CD4-positive, alpha-beta T cell (primary cell): ENCODE measurements at regions not wholly inside any gene's neighbourhood (a gene's known extent, or its start where the extent isn't known, plus 50 kb on each side); places are given as distances from the start of the nearest gene placed in this dataset.
"Not testable (repeated sequence)": the region's sequence is repeated elsewhere in the genome, so short reads cannot be mapped to it uniquely, and the experiment has no call there.

ENCODE experiments used
- ATAC-seq: fragments of 200-7000 bp; cut with Tn5 transposase; one replicate; pipeline ENCODE4 v1.10.0; 2022; ENCODE audit warnings: mild to moderate bottlenecking; ENCODE audit not compliant: poor library complexity
- CTCF ChIA-PET: fragments of 350-600 bp; sonication (Branson Sonifier 250); formaldehyde crosslinking; loops from one replicate; lab custom pipeline; 2021; ENCODE audit warnings: antibody characterized with exemption, inconsistent platforms; lab: Charles Lee
- POLR2A ChIA-PET: fragments of 350-600 bp; sonication (Branson Sonifier 250); formaldehyde crosslinking; loops from one replicate; lab custom pipeline; 2021; ENCODE audit warnings: antibody characterized with exemption, inconsistent platforms; lab: Charles Lee
- DNase-seq, 14 experiments: peaks; one replicate each; pipeline ENCODE4 v3.0.0-alpha.2; 2013 to 2020; ENCODE audit warnings: mixed read lengths in 2 of 14
- H3K27ac ChIP-seq, 2 donors: one replicate each; pipeline versions ENCODE4 v1.5.1 to v1.7.0; 2013; ENCODE audit warnings: low read length in 2 of 2, low read depth in 1 of 2, mild to moderate bottlenecking in 1 of 2
- H3K27me3 ChIP-seq, 2 experiments: 1 replicate in 1 of 2; 2 replicates in 1 of 2; pipeline versions ENCODE4 v1.6.1 to v1.7.0; 2013; ENCODE audit warnings: low read length in 2 of 2, control low read depth in 1 of 2, mild to moderate bottlenecking in 1 of 2, moderate library complexity in 1 of 2; ENCODE audit not compliant: insufficient read depth in 2 of 2, control insufficient read depth in 1 of 2
- H3K36me3 ChIP-seq: one replicate; pipeline ENCODE4 v1.6.1; 2013; ENCODE audit warnings: low read length, control low read depth; ENCODE audit not compliant: insufficient read depth
- H3K4me1 ChIP-seq: one replicate; pipeline ENCODE4 v1.6.1; 2013; ENCODE audit warnings: low read length, control low read depth; ENCODE audit not compliant: insufficient read depth
- H3K4me3 ChIP-seq: one replicate; pipeline ENCODE4 v1.5.1; 2013; ENCODE audit warnings: mild to moderate bottlenecking, low read length, moderate library complexity
- H3K9me3 ChIP-seq, 2 experiments: 1 replicate in 1 of 2; 2 replicates in 1 of 2; pipeline versions ENCODE4 v1.6.1 to v1.7.0; 2013; ENCODE audit warnings: low read length in 2 of 2, mild to moderate bottlenecking in 2 of 2, control low read depth in 1 of 2, moderate library complexity in 1 of 2; ENCODE audit not compliant: control insufficient read depth in 1 of 2, insufficient read depth in 1 of 2
- H3K27ac Mint-ChIP-seq: one replicate; pipeline ENCODE4 v1.8.0; 2020; ENCODE audit warnings: mixed read lengths
- H3K27me3 Mint-ChIP-seq: one replicate; pipeline ENCODE4 v1.8.0; 2021; ENCODE audit warnings: mixed read lengths
- H3K36me3 Mint-ChIP-seq: one replicate; pipeline ENCODE4 v1.8.0; 2021; ENCODE audit warnings: low read depth, mixed read lengths
- H3K4me1 Mint-ChIP-seq: one replicate; pipeline ENCODE4 v1.8.0; 2021; ENCODE audit warnings: low read depth, mixed read lengths
- H3K4me3 Mint-ChIP-seq: one replicate; pipeline ENCODE4 v1.8.0; 2020; ENCODE audit warnings: mild to moderate bottlenecking, mixed read lengths
- H3K9me3 Mint-ChIP-seq: one replicate; pipeline ENCODE4 v1.8.0; 2020; ENCODE audit warnings: mixed read lengths
- intact Hi-C, 2 experiments: fragments of 100-400 bp; cut with DNase I in 1 of 2; cut with micrococcal nuclease in 1 of 2; formaldehyde crosslinking; loops; one replicate each; pipeline versions ENCODE4 v1.15.1 to v1.9.0; 2023 to 2025; cut with DNase I, micrococcal nuclease
- TF ChIP-seq, protein P1 (sequence below): fragments of 200-600 bp; IDR thresholded peaks from one replicate; pipeline ENCODE4 v1.8.0; 2022; ENCODE audit warnings: antibody characterized with exemption, mild to moderate bottlenecking

DNA sequence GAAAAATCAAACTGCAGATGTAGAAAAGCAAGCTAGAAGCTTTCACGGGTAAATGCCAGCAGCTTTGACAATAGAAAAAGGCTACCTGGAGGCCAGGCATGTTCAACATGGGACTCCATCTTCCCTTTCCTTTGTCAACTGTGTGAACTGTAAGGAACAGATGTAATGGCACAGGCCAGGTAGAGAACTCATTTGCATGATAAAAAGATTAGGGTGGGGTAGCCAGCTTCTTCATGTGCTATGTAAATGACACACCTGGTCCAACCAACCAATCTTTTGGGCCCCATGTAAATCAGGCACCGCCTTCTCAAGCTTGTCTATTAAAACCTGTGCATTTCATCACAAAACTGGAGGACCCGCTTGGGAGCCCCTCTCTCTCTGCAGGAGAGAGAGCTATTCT, 686.5 kb upstream of the GOLIM4 start:
- Mint-ChIP-seq H3K4me1 (no peaks in the 10 kb centered on the region), H3K36me3 (no peaks in the 10 kb centered on the region)
- intact Hi-C loops, result no loop called here

DNA sequence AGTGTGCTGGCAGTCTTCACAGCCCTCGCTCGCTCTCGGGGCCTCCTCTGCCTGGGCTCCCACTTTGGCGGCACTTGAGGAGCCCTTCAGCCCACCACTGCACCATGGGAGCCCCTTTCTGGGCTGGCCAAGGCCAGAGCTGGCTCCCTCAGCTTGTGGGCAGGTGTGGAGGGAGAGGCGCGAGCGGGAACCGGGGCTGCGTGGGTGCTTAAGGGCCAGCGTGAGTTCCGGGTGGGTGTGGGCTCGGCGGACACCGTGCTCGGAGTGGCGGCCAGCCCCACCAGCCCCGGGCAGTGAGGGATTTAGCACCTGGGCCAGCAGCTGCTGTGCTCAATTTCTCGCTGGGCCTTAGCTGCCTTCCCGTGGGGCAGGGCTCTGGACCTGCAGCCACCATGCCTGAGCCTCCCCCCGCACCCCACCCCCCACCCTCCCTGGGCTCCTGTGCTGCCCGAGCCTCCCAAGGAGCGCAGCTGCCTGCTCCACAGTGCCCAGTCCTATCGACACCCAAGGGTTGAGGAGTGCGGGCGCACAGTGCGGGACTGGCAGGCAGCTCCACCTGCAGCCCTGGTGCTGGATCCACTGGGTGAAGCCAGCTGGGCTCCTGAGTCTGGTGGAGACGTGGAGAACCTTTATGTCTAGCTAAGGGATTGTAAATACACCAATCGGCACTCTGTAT, 684.4 kb upstream of the GOLIM4 start:
- DNase-seq, POLR2A ChIA-PET, H3K4me3 Mint-ChIP-seq, H3K36me3 ChIP-seq, H3K4me3 ChIP-seq, intact Hi-C loops, H3K9me3 ChIP-seq, H3K27ac ChIP-seq, H3K9me3 Mint-ChIP-seq, H3K4me1 ChIP-seq, CTCF ChIA-PET, ATAC-seq, H3K27ac Mint-ChIP-seq, H3K27me3 ChIP-seq, H3K36me3 Mint-ChIP-seq, H3K27me3 Mint-ChIP-seq, H3K4me1 Mint-ChIP-seq: not testable (repeated sequence)

More for the DNA sequence above, 686.5 kb upstream of the GOLIM4 start:
- Mint-ChIP-seq H3K27me3 (no peaks in the 10 kb centered on the region), H3K9me3 (peaks cover 5% of the 10 kb centered on the region), H3K4me3 (no peak overlapping the region), H3K27ac (no peak overlapping the region)
- Histone ChIP-seq H3K27ac (no peak overlapping the region), H3K4me3 (no peak overlapping the region), H3K9me3 (peaks cover 0 to 4% of the 10 kb centered on the region in 2 experiments), H3K4me1 (no peaks in the 10 kb centered on the region), H3K27me3 (no peaks in the 10 kb centered on the region), H3K36me3 (no peaks in the 10 kb centered on the region)
- POLR2A ChIA-PET, result no interaction called here
- CTCF ChIA-PET, result no interaction called here
- no peak for DNase-seq
- TF ChIP-seq, protein P1, sequence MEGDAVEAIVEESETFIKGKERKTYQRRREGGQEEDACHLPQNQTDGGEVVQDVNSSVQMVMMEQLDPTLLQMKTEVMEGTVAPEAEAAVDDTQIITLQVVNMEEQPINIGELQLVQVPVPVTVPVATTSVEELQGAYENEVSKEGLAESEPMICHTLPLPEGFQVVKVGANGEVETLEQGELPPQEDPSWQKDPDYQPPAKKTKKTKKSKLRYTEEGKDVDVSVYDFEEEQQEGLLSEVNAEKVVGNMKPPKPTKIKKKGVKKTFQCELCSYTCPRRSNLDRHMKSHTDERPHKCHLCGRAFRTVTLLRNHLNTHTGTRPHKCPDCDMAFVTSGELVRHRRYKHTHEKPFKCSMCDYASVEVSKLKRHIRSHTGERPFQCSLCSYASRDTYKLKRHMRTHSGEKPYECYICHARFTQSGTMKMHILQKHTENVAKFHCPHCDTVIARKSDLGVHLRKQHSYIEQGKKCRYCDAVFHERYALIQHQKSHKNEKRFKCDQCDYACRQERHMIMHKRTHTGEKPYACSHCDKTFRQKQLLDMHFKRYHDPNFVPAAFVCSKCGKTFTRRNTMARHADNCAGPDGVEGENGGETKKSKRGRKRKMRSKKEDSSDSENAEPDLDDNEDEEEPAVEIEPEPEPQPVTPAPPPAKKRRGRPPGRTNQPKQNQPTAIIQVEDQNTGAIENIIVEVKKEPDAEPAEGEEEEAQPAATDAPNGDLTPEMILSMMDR, result no peak
- ATAC-seq, result no peak

DNA sequence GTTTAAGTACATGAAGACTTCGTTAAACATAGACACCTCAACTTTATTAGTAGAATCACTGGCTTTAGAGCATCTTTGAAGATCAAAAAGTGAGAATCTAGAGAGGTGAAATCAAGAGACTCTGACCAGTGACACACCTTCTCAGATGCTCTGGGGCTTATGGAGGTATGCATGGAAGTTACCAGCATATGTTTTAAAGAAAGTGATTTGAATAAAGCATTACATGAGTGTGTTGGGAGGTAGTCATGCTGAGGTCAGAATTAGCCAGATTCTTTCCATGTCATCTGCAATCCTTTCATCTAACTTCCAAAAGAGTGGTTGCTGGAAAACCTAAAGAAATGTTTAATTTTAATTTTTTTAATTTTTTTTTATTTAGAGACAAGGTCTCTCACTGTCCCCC, 658.0 kb upstream of the GOLIM4 start:
- ChIA-PET CTCF (no interaction called here), POLR2A (no interaction called here)
- Mint-ChIP-seq H3K36me3 (no peaks in the 10 kb centered on the region), H3K27me3 (no peaks in the 10 kb centered on the region), H3K4me1 (no peaks in the 10 kb centered on the region), H3K27ac (no peak overlapping the region), H3K9me3 (no peaks in the 10 kb centered on the region), H3K4me3 (no peak overlapping the region)
- ATAC-seq, result no peak
- no peaks in the 10 kb centered on the region for H3K9me3 ChIP-seq
- DNase-seq, result no peak
- no peak overlapping the region for H3K4me3 ChIP-seq
- no peaks in the 10 kb centered on the region for H3K27me3 ChIP-seq
- intact Hi-C loops, result no loop called here
- H3K36me3 ChIP-seq, result no peaks in the 10 kb centered on the region
- TF ChIP-seq, protein P1, result no peak
- no peaks in the 10 kb centered on the region for H3K4me1 ChIP-seq
- no peak overlapping the region for H3K27ac ChIP-seq

DNA sequence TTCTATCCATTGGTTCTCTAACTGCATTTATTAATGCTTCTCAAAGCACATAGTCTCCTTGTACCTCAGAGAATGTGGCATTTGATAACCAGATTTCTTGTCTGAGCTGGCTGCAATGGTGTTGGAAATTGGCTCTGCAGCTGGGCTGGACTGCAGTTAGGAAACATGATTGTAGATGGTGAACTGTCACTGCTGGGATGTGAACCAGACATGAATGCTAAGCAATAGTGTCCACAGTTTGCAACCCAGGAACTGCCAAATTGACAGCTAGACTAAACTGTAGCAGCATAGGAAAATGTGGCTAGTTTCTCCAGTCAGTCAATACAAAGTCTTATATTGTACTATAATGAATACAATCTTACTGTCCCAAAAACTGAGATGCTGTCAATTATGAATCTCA, 656.6 kb upstream of the GOLIM4 start:
- Mint-ChIP-seq H3K27me3 (no peaks in the 10 kb centered on the region), H3K27ac (no peak overlapping the region), H3K36me3 (no peaks in the 10 kb centered on the region), H3K9me3 (no peaks in the 10 kb centered on the region), H3K4me1 (no peaks in the 10 kb centered on the region), H3K4me3 (no peak overlapping the region)
- H3K27me3 ChIP-seq, result no peaks in the 10 kb centered on the region
- no peak overlapping the region for H3K4me3 ChIP-seq
- H3K36me3 ChIP-seq, result no peaks in the 10 kb centered on the region
- H3K9me3 ChIP-seq, result no peaks in the 10 kb centered on the region
- ChIA-PET CTCF (no interaction called here), POLR2A (no interaction called here)
- no peaks in the 10 kb centered on the region for H3K4me1 ChIP-seq
- intact Hi-C loops, result no loop called here
- TF ChIP-seq, protein P1, result no peak
- no peak for ATAC-seq
- no peak for DNase-seq
- no peak overlapping the region for H3K27ac ChIP-seq
